Activated B cell treated with CpG ODN at 0.5 μM for 24 hours (primary cell): ENCODE measurements at regions not wholly inside any gene's neighbourhood (a gene's known extent, or its start where the extent isn't known, plus 50 kb on each side); places are given as distances from the start of the nearest gene placed in this dataset.
"Not testable (repeated sequence)": the region's sequence is repeated elsewhere in the genome, so short reads cannot be mapped to it uniquely, and the experiment has no call there.

Source experiments
- ATAC-seq: fragments of 200-7000 bp; cut with Tn5 transposase; one replicate; pipeline ENCODE4 v1.10.0; 2021; ENCODE audit warnings: low read depth, mild to moderate bottlenecking, moderate library complexity
- CTCF ChIA-PET: fragments of 350-600 bp; sonication (Branson Sonifier 250); formaldehyde crosslinking; loops from one replicate; lab custom pipeline; 2021; ENCODE audit warnings: antibody characterized with exemption; lab: Charles Lee
- POLR2A ChIA-PET: fragments of 350-600 bp; sonication (Branson Sonifier 250); formaldehyde crosslinking; loops from one replicate; lab custom pipeline; 2021; ENCODE audit warnings: antibody characterized with exemption; lab: Charles Lee
- DNase-seq: peaks from one replicate; pipeline ENCODE4 v3.0.0; 2022
- H3K27ac Mint-ChIP-seq: one replicate; pipeline ENCODE4 v1.8.0; 2020; ENCODE audit warnings: mixed read lengths
- H3K27me3 Mint-ChIP-seq: one replicate; pipeline ENCODE4 v1.8.0; 2021; ENCODE audit warnings: mixed read lengths
- H3K36me3 Mint-ChIP-seq: one replicate; pipeline ENCODE4 v1.8.0; 2021; ENCODE audit warnings: low read depth, mixed read lengths
- H3K4me1 Mint-ChIP-seq: one replicate; pipeline ENCODE4 v1.8.0; 2021; ENCODE audit warnings: mixed read lengths
- H3K4me3 Mint-ChIP-seq: one replicate; pipeline ENCODE4 v1.8.0; 2020; ENCODE audit warnings: mild to moderate bottlenecking, mixed read lengths
- H3K9me3 Mint-ChIP-seq: one replicate; pipeline ENCODE4 v1.8.0; 2020; ENCODE audit warnings: mixed read lengths
- CTCF ChIP-seq: fragments of 200-600 bp; IDR thresholded peaks from one replicate; pipeline ENCODE4 v1.8.0; 2022; ENCODE audit warnings: antibody characterized with exemption, mild to moderate bottlenecking
- intact Hi-C: fragments of 100-400 bp; cut with micrococcal nuclease; formaldehyde crosslinking; loops from one replicate; pipeline ENCODE4 v1.15.1; 2024

GRCh38 chr4:23947826-23948225 is 58.0 kb upstream of the PPARGC1A start:
- Mint-ChIP-seq H3K4me3 (no peak overlapping the region), H3K9me3 (peaks cover 2% of the 10 kb centered on the region), H3K27ac (no peak overlapping the region), H3K27me3 (no peaks in the 10 kb centered on the region), H3K36me3 (no peaks in the 10 kb centered on the region), H3K4me1 (no peaks in the 10 kb centered on the region)
- TF ChIP-seq CTCF = no peak
- ATAC-seq = no peak
- intact Hi-C loops = no loop called here
- ChIA-PET POLR2A (no interaction called here), CTCF (no interaction called here)
- DNase-seq = no peak

- intact Hi-C loops = no loop called here
- DNase-seq = no peak
- no peaks in the 10 kb centered on the region for H3K27me3 Mint-ChIP-seq
- no peak overlapping the region for H3K4me3 Mint-ChIP-seq
- no peak for ATAC-seq
- H3K27ac Mint-ChIP-seq = no peak overlapping the region
- no peaks in the 10 kb centered on the region for H3K4me1 Mint-ChIP-seq
- no peak for TF ChIP-seq CTCF
- H3K9me3 Mint-ChIP-seq = peaks cover 2% of the 10 kb centered on the region
- ChIA-PET CTCF (no interaction called here), POLR2A (no interaction called here)
- H3K36me3 Mint-ChIP-seq = no peaks in the 10 kb centered on the region
Measured at GRCh38 chr4:23946299-23946698, 56.5 kb upstream of the PPARGC1A start.

GRCh38 chr4:23945451-23946017 is 55.7 kb upstream of the PPARGC1A start:
- DNase-seq (no peak), ATAC-seq (no peak)
- H3K36me3 Mint-ChIP-seq = no peaks in the 10 kb centered on the region
- H3K4me1 Mint-ChIP-seq = no peaks in the 10 kb centered on the region
- peaks cover 2% of the 10 kb centered on the region for H3K9me3 Mint-ChIP-seq
- H3K4me3 Mint-ChIP-seq = no peak overlapping the region
- no peaks in the 10 kb centered on the region for H3K27me3 Mint-ChIP-seq
- POLR2A ChIA-PET = no interaction called here
- H3K27ac Mint-ChIP-seq = no peak overlapping the region
- no peak for TF ChIP-seq CTCF
- intact Hi-C loops = no loop called here
- CTCF ChIA-PET = no interaction called here

GRCh38 chr4:23944556-23944955 is 54.7 kb upstream of the PPARGC1A start:
- H3K27me3 Mint-ChIP-seq, POLR2A ChIA-PET, CTCF ChIA-PET, ATAC-seq, H3K36me3 Mint-ChIP-seq, H3K4me3 Mint-ChIP-seq, DNase-seq, H3K9me3 Mint-ChIP-seq, H3K27ac Mint-ChIP-seq, H3K4me1 Mint-ChIP-seq, intact Hi-C loops: not testable (repeated sequence)

GRCh38 chr4:23943478-23943877 is 53.6 kb upstream of the PPARGC1A start:
- H3K27me3 Mint-ChIP-seq = no peaks in the 10 kb centered on the region
- no peaks in the 10 kb centered on the region for H3K36me3 Mint-ChIP-seq
- no peak for DNase-seq
- CTCF ChIA-PET = no interaction called here
- H3K4me1 Mint-ChIP-seq = no peaks in the 10 kb centered on the region
- intact Hi-C loops = no loop called here
- H3K27ac Mint-ChIP-seq = no peak overlapping the region
- TF ChIP-seq CTCF = no peak
- POLR2A ChIA-PET = no interaction called here
- ATAC-seq = no peak
- H3K9me3 Mint-ChIP-seq = peaks cover 3% of the 10 kb centered on the region
- H3K4me3 Mint-ChIP-seq = no peak overlapping the region

- no peaks in the 10 kb centered on the region for H3K4me1 Mint-ChIP-seq
- DNase-seq (no peak), ATAC-seq (no peak)
- H3K9me3 Mint-ChIP-seq = peaks cover 4% of the 10 kb centered on the region
- no peaks in the 10 kb centered on the region for H3K27me3 Mint-ChIP-seq
- H3K27ac Mint-ChIP-seq = no peak overlapping the region
- intact Hi-C loops = no loop called here
- ChIA-PET POLR2A (no interaction called here), CTCF (no interaction called here)
- no peak for TF ChIP-seq CTCF
- no peaks in the 10 kb centered on the region for H3K36me3 Mint-ChIP-seq
- H3K4me3 Mint-ChIP-seq = no peak overlapping the region
Measured at GRCh38 chr4:23942471-23942870, 52.6 kb upstream of the PPARGC1A start.
